EH (cell line): ENCODE measurements at regions not wholly inside any gene's neighbourhood (a gene's known extent, or its start where the extent isn't known, plus 50 kb on each side); places are given as distances from the start of the nearest gene placed in this dataset.

Experiments used
- DNase-seq: peaks from one replicate; pipeline ENCODE4 v3.0.0-alpha.2; 2015; ENCODE audit warnings: low read depth

DNA sequence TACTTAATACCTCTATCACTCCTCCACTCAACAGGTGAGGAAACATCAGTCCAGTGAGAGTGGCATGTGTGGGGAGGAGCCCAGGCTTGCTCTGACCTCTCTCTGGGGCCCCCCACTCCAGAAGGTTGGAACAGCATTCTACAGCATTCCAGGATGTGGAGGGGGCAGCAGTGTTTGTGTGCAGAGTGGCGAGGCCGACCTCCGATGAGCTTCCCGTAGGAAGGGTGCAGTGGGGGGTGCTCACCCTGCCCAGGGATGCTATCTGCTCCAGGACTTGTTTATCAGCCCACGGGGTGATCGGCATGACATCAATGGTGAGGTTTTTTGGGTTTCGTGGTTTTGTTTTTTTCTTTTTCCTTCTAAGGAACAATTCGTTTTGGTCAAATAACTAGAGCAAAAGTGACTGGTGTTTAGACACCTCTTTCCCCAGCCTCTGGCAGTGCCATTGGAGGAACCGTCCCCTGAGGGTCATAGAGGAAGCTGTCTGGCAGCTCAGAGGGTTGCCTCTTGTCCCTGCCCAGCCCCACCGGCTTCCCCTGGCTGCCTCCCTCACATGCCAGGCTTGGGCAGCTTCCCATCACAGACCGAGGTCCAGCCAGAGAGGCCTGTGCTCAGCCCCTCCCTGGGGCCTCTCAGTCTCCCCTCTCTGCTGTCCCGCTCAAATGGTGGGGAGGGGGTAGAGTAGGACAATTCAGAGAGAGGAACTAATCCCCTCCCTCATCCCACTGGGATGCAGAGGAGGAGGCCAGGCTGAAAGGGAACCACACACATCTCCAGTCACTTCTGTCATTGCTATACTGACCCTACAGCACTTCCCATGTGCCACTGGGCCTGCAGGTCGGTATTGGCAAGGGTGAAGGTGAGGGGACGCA is 96.5 kb downstream of the ZFP36L2 start:
- DNase-seq, result no peak

DNA sequence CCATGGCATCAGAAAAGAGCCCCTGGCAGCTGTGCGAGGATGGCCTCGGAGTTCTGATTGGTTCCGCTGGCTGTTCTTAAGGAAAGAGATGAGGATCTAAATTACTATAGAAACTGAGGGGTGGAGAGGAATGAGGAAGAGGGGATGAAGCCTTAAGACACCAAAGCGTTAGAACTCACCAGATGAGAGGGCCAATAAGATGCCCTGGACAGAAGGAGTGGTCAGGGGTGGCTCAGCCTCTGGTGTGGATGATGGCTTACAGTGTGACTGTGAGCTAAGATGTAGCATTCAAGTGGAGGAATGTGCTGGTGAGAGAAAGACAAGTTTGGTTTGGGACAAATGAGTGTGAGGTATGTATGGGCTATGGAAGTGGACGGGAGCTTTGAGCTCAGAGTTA is 97.8 kb downstream of the ZFP36L2 start:
- DNase-seq, result no peak

DNA sequence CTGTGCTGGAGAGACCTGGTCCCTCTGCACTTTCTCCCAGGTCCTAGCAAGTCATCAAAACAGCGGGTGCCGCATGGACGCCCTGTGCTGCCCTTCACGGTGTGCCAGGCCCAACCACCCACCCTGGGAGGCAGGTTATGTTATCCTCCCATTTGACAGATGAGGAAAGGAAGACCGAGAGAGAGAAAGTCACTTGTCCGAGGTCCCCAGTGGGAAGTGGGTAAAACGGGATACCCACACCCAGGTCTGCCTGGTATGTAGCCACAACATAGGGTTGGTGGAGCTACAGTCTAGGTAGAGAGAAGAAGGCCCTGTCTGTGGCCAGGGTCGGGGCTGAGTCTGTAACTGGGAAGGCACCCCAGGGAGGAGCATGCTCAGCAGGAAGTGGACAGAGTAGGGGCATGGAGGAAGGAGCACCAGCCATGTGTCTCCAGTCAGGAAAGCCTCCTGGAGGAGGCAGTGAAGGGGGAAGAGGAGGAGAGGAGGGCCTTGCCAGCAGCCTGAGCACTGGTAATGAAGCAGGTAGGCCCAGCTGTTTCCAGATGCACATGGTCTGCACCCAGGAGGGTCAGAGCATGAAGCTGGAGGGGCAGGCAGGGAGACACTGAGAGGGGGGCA is 98.4 kb downstream of the ZFP36L2 start:
- no peak for DNase-seq

DNA sequence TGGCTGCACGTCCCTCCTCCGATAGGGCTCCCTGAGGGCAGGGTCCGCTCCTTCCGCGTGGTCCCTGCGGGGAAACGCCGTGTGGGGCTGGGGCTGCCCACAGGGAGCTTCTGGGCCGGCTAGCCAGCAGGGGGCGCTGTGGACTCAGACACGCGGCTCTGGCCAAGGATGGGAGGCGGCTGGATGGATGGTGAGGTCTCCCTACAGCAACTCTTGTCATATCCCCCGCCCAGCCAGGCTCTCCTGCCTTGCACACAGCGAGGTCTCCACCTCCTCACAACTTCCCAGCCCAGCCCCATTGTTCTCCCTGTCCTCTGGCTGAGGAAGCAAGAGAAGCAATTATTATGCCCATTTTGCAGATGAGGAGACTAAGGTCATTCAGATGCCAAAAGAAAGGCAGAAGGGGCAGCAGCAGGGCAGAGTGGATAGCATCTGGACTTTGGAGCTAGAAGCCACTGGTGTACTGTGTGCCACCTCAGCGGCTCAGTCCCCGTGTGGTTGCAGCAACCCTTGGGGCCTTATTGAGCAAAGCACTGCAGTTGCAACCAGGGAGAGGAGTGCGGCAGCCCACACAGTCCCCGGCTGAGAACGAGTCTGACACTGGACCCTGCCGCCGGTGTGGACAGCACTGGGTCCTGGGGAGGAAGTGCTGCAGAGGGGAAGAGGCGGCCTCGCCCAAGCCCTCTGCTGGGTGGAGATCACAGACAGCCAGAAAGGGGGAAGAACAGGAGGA is 99.0 kb downstream of the ZFP36L2 start:
- DNase-seq, result peak; percentile 43

DNA sequence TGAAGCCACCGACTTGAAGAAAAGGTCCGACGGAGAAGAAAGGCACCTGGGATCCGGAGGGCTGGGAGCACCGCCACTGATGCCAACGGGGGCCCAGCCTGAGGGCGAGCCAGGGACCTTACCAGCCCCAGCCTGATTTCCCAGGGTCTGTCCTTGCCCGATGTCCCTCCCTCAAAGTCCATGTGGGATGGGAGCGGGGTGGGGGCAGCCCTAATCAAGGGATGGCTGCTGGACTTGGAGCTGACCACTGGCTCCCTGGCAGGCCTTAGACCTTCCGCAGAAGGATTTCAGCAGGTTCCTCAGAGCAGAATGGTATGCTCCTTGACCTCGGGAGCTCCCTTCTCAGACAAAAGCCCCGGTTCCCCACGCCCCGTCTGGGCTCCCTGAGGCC is 99.6 kb downstream of the ZFP36L2 start:
- no peak for DNase-seq

DNA sequence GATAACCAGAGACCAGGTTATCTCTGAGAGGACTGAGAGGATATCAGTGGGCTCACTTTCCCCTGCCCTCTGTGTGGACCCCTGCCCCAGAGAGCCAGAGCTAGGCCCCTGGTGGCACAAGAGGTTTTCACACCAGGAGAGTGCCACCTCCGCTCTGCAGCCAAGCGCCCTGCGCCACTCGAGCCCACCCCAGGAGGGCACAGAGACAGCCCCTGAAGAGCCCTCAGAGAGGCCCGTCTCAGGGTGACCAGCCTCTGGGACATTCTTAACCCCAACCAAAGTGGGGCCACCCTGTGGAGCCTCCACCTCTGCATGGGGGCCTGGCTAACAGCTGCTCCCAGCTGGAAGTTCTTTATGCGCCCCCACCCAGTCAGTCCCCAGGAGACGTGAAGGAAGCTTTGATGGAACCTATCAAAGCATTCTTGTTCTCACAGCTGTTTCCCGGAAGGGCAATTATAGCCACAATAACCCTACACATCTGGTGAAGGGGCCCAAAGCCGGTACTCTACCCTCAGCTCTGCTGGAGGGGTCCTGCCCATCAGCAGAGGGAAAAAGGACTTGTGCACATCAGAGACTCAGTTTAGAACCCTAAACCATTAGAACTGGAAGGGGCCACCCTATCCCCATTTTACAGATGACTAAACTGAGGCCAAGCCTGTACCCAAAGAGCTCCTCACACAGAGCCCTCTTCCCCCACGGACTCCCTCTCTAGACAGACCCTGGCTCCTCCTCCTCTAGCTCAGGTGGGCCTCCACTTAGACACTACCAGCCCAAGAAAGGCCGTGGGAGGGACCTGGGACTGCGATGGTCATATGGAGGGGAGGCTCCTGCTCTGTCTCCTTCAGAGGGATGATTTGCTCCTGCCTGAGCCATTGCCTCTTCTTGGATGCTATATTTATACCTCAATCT is 101.1 kb downstream of the ZFP36L2 start:
- DNase-seq, result no peak

DNA sequence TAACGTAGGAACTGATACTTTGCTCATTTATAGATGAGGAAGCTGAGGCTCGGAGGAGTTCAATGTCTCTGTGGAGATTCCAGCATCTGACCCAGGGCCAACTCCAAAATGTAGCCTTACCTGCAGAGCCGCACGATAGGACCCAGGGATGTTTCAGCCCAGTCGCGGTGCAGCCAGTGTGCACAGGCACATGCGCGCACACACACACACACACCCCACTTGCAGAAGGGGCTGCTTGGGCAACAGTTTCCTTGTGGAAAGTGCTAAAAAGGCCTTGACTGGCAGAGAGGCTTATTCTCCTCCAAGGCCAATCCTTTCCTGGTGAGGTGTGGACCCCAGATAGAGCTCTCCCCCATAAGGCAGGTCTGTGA is 101.7 kb downstream of the ZFP36L2 start:
- no peak for DNase-seq

DNA sequence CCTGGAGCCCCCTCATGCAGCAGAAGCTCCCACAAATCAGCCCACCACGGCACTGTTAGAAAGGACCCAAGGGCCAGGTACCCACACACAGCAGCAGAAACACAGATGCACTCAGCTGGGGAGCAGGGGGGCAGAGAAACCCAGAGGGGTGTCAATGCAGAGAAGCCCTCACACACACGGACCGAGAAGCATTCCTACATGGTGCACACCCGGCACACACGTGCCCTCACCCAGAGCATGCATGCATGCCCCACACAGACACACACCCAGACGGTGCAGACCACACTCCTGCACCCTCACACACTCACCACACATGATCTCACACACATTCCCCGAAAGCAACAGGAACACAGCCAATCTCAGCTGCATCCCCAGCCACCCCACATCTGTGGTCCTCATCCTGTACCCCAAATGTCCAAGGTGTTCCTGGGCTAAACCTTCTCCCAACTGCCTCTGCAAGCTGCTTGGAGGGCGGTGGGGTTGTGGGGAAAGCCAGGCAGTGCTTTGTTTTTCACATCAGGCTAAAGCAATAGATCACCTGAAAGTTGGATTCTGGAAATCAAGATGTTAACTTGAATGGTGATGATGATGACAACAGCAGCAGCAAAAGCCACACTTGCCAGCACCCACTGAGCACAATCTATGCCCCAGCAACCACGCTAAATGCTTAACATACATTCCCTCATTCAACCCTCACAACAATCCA is 102.3 kb downstream of the ZFP36L2 start:
- no peak for DNase-seq

DNA sequence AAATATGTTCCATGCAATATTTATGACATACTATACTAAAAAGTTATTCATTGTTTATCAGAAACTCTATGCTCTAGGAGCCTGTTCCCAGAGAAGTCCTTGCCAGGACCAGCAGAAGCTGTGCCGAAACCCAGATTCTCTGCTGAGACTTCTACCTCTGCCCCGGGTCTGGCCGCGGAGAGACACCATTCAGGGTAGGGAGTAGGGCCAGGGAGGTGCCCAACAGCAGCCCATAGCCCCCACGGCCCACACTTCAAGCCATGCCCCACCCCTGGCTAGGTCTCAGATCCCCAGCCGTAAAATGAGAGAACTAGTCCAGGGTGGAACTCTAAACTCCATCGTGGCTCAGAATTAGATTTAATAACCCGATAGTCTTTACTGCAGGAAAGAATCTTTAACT is 102.9 kb downstream of the ZFP36L2 start:
- no peak for DNase-seq

DNA sequence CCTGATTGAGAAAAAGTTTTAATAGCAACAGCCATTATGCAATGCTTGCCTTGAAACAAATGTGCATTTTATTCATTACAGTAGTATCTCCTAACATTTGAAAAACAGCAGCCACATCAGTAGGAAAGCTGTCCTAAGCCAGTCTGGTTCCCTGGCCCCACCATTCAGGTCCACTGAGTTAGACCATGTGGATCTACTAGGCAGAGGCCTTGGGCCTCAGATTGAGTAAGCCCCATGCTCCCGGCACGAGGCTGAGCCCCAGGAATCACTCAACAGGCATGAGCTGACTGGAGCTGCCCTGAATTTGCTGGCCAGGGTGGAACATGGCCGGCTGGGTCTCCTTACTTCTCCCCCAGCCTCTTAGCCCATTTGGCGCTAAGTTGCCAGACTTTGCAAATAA is 103.4 kb downstream of the ZFP36L2 start:
- no peak for DNase-seq

DNA sequence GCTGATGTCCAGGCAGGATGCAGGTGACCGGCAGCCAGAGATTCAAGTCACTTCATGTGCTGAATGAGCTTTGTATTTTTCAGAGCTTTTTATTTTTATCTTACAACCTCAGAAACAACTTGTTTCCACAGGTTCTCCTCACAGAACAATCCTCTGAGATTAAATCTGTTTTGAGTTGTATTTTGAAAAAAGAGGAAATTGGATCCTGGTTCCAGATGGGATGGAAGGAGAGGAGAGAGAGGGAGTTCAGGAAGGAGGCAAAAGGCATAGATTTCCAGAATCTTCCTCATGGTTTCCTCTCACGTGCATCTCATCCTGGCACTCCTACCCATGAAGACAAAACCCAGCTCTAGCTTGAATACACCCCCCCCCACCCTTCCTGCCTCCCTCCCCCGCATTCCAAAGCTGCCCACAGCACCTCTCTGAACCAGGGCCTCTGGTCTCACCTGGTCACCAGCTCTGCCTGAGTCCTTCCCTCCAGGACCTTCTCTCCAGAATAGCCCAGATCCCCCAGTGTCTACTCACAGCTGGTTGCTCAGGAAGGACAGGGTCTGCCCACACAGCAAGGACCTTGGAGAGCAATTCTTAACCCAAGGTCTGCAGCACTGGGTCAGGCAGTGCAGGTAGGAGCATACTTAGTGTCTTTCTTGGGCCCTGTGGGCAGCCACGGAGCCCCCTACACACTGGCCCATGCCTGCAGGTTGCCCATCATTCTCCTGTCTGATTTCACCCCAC is 104.7 kb downstream of the ZFP36L2 start:
- no peak for DNase-seq

DNA sequence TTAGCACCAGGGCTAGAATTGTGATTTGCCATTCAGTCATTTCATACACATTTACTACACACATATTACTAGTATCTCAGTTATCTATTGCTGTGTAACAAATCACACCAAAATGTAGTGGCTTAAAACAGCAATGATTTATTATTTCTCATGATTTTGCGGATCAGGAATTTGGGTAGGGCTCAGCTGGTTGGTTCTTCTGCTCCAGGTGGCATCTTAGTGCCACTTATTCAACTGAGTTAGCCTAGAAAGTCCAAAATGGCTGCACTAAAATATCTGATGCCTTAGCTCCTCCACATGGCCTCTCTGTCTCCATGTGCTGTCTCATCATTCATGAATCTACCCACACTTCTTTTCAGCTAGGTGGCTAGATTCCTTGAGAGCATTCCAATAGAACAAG is 107.1 kb downstream of the ZFP36L2 start:
- no peak for DNase-seq

DNA sequence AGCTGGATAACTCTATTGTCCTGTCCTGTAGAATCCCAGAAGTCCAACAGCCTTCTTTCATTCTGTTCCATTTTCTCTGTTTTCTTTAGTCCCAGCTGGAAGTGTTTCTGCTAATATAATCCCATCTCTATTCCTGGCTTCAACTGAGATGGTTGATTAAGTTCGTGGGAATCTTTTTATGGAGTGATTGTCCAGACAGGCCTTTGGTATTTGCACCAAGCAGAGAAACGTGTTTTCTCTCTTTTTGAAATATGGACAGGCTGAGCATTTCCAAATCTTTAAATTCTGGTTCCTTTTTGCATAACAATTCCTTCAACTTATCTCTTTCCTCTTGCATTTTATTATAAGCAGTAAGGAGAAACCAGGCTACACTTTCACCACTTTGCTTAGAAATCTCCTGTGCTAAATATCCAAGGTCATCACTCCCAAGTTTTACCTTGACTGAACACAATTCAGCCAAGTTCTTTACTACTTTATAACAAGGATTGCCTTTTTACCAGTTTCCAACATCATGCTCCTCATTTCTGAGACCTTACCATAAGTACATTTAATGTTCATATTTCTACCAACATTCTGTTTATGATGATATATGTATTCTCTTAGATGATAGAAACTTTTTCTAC is 108.8 kb downstream of the ZFP36L2 start:
- peak; percentile 73 for DNase-seq

DNA sequence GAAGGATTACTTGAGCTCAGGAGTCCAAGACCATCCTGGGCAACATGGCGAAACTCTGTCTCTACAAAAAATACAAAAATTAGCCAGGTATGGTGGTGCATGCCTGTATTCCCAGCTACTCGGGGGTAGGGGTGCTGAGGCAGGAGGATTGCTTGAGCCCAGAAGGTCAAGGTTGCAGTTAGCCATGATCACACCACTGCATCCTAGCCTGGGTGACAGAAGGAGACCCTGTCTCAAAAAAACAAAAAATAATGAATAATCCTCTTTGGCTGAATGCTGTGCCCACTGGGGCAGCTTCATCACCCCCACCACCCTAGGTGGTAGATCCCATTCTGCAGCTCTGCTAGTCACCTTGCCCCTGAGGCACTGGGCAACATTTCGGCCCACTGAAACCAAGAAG is 109.4 kb downstream of the ZFP36L2 start:
- no peak for DNase-seq

DNA sequence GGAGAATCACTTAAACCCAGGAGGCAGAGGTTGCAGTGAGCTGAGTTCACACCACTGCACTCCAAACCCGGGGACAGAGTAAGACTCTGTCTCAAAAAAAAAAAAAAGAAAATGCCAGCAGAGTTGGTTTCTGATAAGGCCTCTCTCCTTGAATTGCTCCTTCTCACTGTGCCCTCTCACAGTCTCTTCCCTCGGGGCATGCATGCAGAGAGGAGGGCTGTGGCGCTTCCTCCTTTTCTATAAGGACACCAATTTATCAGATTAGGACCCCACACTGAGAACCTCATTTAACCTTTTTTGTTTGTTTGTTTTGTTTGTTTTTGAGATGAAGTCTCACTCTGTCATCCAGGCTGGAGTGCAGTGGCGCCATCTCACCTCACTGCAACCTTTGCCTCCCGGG is 110.5 kb downstream of the ZFP36L2 start:
- DNase-seq, result no peak

DNA sequence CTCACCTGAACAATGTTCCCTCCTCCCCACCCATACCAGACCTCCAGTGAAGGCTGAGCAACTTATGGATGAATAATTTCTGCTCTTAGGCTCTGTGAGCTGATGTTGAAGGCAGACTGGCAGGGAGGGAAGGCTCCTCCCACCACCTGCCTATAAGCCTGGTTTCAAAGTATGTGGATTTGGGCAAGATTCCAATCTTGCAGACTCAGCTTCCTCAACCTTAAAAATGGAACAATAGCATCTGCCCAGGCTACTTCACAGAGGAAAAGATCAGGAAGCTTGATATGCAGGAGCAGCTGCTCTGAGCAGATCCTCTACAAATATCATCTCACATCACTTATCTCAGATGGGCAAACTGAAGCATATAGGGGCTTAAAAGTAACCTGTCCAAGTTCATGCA is 112.2 kb downstream of the ZFP36L2 start:
- DNase-seq, result peak; percentile 57

DNA sequence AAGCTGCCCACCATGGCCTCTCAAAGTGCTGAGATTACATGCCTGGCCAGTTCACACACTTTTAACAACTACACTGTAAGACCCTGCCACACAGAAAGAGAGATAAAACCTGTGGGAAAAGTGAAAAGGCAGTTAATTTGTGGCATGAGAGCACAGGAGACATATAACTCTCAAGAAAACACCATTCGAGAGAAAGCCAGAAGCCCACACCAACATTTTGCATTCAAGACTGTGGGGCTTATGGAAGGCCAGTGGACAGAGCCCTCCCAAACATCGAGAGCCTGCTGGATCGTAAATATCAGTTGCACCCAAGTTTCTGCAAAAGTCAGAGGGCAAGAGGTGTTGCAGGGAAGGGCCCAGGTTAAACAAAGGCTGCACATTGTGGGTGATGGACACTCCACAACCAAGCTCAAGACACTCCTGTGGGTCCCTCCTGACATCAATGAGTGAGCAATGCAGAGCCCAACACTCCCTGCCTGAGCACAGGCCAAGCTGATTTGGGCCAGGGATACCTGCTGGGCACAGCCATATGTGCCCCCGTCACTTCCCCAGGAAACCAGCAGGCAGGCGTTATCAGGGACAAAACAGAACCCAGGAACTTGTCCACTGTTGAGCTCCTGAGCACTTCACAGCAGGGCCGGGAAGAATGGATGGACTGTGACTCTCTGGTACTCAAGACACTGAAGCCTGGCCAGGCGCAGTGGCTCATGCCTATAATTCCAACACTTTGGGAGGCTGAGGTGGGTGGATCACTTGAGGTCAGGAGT is 114.4 kb downstream of the ZFP36L2 start:
- no peak for DNase-seq

DNA sequence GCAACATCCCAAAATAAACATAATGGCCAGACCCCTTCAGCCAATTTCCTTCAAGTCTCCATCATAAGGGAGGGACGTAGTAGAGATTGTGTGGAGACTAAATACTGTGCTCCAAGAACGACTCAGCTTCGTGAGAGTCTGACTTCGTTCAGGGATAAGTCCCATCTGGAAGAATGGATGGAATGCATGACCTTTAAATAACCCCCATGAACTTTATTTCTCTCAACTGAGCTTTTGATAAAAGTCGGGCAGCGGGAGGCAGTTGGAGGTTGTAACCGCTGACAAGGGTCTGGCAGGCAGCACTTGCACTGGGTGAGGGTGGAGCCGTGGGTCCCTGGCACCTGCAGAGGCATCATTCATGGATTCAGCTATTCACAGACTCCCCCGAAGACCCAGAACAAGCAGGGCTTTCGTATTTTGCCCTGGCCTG is 115.9 kb downstream of the ZFP36L2 start:
- peak; percentile 92 for DNase-seq

DNA sequence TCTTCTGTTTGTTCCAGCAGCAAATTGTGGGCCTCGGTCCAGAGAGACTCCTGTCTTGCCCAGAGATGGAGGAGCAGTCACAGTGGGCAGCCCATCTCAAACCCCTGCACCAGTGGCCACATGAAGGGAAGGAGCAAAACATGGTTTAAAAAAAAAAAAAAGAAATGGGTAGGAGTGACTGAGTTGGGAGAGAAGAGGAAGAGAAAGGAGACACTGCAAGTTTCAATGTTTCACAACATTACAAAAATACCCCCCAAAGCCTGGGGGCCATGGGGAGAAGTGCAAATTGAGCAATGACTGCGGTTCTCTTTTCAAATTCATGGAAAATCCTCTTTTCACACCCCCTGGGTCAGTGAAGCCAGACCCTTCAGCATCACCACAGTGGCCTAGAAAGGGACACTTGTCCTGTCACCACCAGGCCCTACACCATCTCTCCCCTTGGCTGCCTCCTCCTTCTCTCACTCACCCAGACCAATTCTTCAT is 117.1 kb downstream of the ZFP36L2 start:
- DNase-seq, result no peak
